SHP77 (cell line): ENCODE measurements at regions not wholly inside any gene's neighbourhood (a gene's known extent, or its start where the extent isn't known, plus 50 kb on each side); places are given as distances from the start of the nearest gene placed in this dataset.
"Not testable (repeated sequence)": the region's sequence is repeated elsewhere in the genome, so short reads cannot be mapped to it uniquely, and the experiment has no call there.

ENCODE experiments used
- DNase-seq, 2 experiments: peaks; one replicate each; lab custom pipeline; 2025; lab: John Stamatoyannopoulos, UW

DNA sequence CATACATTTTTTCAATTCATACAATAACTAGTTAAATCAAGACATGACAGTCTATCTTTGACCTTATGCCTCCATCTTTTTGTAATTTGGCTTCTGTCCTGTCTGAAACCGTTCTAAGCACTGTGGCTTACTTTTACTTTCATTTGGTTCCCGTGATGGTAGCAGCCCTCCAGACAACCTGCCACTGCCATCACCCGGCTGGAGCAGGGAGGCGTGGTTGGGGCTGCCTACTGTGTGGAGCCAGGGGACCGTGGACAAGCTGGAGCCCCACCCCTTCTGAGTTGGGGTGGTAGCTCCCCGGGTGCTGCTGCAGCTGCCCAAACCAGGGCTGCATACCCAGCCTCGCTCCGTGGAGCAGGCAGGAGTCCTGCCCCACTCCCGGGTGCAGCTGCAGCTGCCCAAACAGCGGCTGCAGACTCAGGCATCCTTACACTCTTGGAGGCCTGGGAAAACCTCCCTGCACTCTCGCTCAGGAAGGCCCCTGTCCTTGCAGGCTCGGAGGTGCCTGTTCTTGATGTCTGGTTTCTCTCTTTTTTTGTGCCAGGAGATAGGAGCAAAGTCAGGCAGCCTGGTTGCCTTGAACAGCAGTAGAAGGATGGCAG is 312.4 kb downstream of the ANKRD30B start:
- not testable (repeated sequence) for DNase-seq

GRCh38 chr18:15061289-15061896 is 313.4 kb downstream of the ANKRD30B start:
- not testable (repeated sequence) for DNase-seq

DNA sequence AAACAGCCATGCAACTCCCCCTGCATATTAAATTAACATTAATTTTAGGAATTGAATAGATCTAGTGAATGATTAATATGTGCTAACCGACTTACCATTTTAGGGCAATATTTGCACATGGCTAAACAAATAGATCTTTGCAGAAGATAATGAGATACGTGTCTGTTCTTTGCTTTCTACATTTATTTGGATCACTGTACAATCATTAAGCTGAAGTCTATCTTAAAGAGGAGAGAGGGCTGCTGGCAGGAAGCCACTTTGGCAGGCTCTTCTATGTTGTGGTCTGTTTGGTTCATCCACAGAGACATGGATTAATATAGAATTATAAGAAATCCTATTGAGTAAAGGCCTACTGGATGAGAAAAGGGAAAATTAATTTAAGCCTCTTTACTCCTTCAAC is 318.5 kb downstream of the ANKRD30B start:
- not testable (repeated sequence) for DNase-seq

- not testable (repeated sequence) for DNase-seq
Measured at GRCh38 chr18:15071311-15071710, 323.3 kb downstream of the ANKRD30B start.
